MM.1S (cell line): ENCODE measurements at regions not wholly inside any gene's neighbourhood (a gene's known extent, or its start where the extent isn't known, plus 50 kb on each side); places are given as distances from the start of the nearest gene placed in this dataset.

Experiments
- DNase-seq: peaks from one replicate; pipeline ENCODE4 v3.0.0-alpha.2; 2015
- H2AFZ ChIP-seq: fragments of 300-600 bp; sonication (generic); 2 replicates; pipeline ENCODE4 v1.6.0; 2016; ENCODE audit warnings: antibody characterized with exemption, low read length
- H3F3A ChIP-seq: fragments of 300-600 bp; sonication (generic); 2 replicates; pipeline ENCODE4 v1.6.1; 2016; ENCODE audit warnings: mild to moderate bottlenecking, antibody characterized with exemption, low read length, moderate library complexity, mixed read lengths; ENCODE audit not compliant: insufficient read depth
- H3K27ac ChIP-seq: fragments of 300-600 bp; sonication (generic); 2 replicates; pipeline ENCODE4 v1.5.1; 2016; ENCODE audit warnings: mild to moderate bottlenecking, low read length
- H3K27me3 ChIP-seq: fragments of 300-600 bp; sonication (generic); replicated peaks from 2 replicates; pipeline ENCODE4 v1.6.0; 2016; ENCODE audit warnings: low read length; ENCODE audit not compliant: insufficient read depth
- H3K36me3 ChIP-seq: fragments of 300-600 bp; sonication (generic); replicated peaks from 2 replicates; pipeline ENCODE4 v1.6.1; 2016; ENCODE audit warnings: mild to moderate bottlenecking, low read length, mixed read lengths; ENCODE audit not compliant: insufficient read depth
- H3K4me1 ChIP-seq: fragments of 300-600 bp; sonication (generic); 2 replicates; pipeline ENCODE4 v1.6.1; 2016; ENCODE audit warnings: low read length, mixed read lengths
- H3K4me2 ChIP-seq: fragments of 300-600 bp; sonication (generic); 2 replicates; pipeline ENCODE4 v1.6.0; 2016; ENCODE audit warnings: low read depth, low read length
- H3K4me3 ChIP-seq: fragments of 300-600 bp; sonication (generic); 2 replicates; pipeline ENCODE4 v1.5.1; 2016; ENCODE audit warnings: low read length, mixed read lengths
- H3K79me2 ChIP-seq: fragments of 300-600 bp; sonication (generic); 2 replicates; pipeline ENCODE4 v1.6.1; 2016; ENCODE audit warnings: mixed run types, low read length, mixed read lengths
- H3K9ac ChIP-seq: fragments of 300-600 bp; sonication (generic); 2 replicates; pipeline ENCODE4 v1.6.1; 2016; ENCODE audit warnings: low read length, mixed read lengths
- H3K9me2 ChIP-seq: fragments of 300-600 bp; sonication (generic); replicated peaks from 2 replicates; pipeline ENCODE4 v1.6.1; 2016; ENCODE audit warnings: mild to moderate bottlenecking, low read length, mixed read lengths; ENCODE audit not compliant: insufficient read depth
- H3K9me3 ChIP-seq: fragments of 300-600 bp; sonication (generic); replicated peaks from 2 replicates; pipeline ENCODE4 v1.6.1; 2016; ENCODE audit warnings: mild to moderate bottlenecking, low read length, mixed read lengths; ENCODE audit not compliant: insufficient read depth
- H4K20me1 ChIP-seq: fragments of 300-600 bp; sonication (generic); 2 replicates; pipeline ENCODE4 v1.6.1; 2016; ENCODE audit warnings: mild to moderate bottlenecking, low read length, moderate library complexity, mixed read lengths; ENCODE audit not compliant: insufficient read depth
- CTCF ChIP-seq: fragments of 300-600 bp; sonication (generic); IDR thresholded peaks from 2 replicates; pipeline ENCODE4 v1.5.1; 2016; ENCODE audit warnings: antibody characterized with exemption, low read length, mixed read lengths
- EZH2 ChIP-seq: fragments of 300-600 bp; sonication (generic); optimal IDR thresholded peaks from 2 replicates; pipeline ENCODE3; 2017; ENCODE audit warnings: low read depth, mild to moderate bottlenecking, antibody characterized with exemption, low read length, mixed read lengths
- EZH2phosphoT487 ChIP-seq: fragments of 300-600 bp; sonication (generic); IDR thresholded peaks from 2 replicates; pipeline ENCODE4 v1.6.1; 2018; ENCODE audit warnings: antibody characterized with exemption, low read length

GRCh38 chr7:155965010-155965409 lies 152.7 kb upstream of the SHH start:
- H3K36me3 ChIP-seq, result no peaks in the 10 kb centered on the region
- no peak overlapping the region for H3K27ac ChIP-seq
- DNase-seq, result no peak
- no peaks in the 10 kb centered on the region for H4K20me1 ChIP-seq
- H3K4me2 ChIP-seq, result no peak overlapping the region
- H2AFZ ChIP-seq, result no peak overlapping the region
- H3K27me3 ChIP-seq, result peaks cover 50% of the 10 kb centered on the region
- no peaks in the 10 kb centered on the region for H3K9me3 ChIP-seq
- H3K9ac ChIP-seq, result no peak overlapping the region
- H3K79me2 ChIP-seq, result no peaks in the 10 kb centered on the region
- no peaks in the 10 kb centered on the region for H3F3A ChIP-seq
- no peaks in the 10 kb centered on the region for H3K9me2 ChIP-seq
- no peak for TF ChIP-seq EZH2phosphoT487
- no peak for TF ChIP-seq CTCF
- TF ChIP-seq EZH2, result no peak
- no peak overlapping the region for H3K4me3 ChIP-seq
- H3K4me1 ChIP-seq, result no peaks in the 10 kb centered on the region

DNA sequence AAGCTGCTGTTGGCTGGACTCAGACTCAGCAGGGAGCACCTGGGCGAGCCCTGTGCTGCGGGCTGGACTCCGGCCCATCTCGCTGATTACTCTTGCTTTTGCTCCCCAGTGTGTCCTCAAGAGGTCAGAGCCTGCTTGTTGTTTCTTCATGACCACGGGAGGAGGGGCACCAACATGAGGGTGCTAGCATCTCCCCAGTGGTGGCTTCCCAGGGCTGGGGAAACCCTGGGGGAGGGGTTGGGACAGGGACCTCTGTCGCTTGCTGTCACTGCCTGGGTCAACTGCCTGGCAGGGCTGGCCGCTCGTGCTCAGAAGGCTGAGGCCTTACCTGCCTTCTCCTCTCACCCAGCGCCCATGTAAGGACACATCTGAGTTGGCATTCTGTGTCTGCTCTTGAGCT lies 152.3 kb upstream of the SHH start:
- Histone ChIP-seq H3K27ac (no peak overlapping the region), H3F3A (no peaks in the 10 kb centered on the region), H3K9ac (no peak overlapping the region), H3K79me2 (no peaks in the 10 kb centered on the region), H3K4me3 (no peak overlapping the region), H2AFZ (no peak overlapping the region), H3K36me3 (no peaks in the 10 kb centered on the region), H3K27me3 (peaks cover 49% of the 10 kb centered on the region), H3K4me2 (no peak overlapping the region), H3K4me1 (no peaks in the 10 kb centered on the region), H3K9me3 (no peaks in the 10 kb centered on the region), H3K9me2 (no peaks in the 10 kb centered on the region), H4K20me1 (no peaks in the 10 kb centered on the region)
- TF ChIP-seq CTCF, result no peak
- TF ChIP-seq EZH2phosphoT487, result no peak
- TF ChIP-seq EZH2, result no peak
- DNase-seq, result no peak

- Histone ChIP-seq H3K9me3 (no peaks in the 10 kb centered on the region), H3K4me1 (no peaks in the 10 kb centered on the region), H3K9ac (no peak overlapping the region), H3K27me3 (peaks cover 42% of the 10 kb centered on the region), H3K9me2 (no peaks in the 10 kb centered on the region), H3F3A (no peaks in the 10 kb centered on the region), H3K27ac (no peak overlapping the region), H3K79me2 (no peaks in the 10 kb centered on the region), H3K36me3 (no peaks in the 10 kb centered on the region), H3K4me2 (no peak overlapping the region), H3K4me3 (no peak overlapping the region), H2AFZ (no peak overlapping the region), H4K20me1 (no peaks in the 10 kb centered on the region)
- no peak for DNase-seq
- TF ChIP-seq CTCF (no peak), EZH2 (no peak), EZH2phosphoT487 (no peak)
These were observed 151.5 kb upstream of the SHH start for GRCh38 chr7:155963771-155964195.
